ENCODE measurements at regions not wholly inside any gene's neighbourhood (a gene's known extent, or its start where the extent isn't known, plus 50 kb on each side); places are given as distances from the start of the nearest gene placed in this dataset.
"Not testable (repeated sequence)": the region's sequence is repeated elsewhere in the genome, so short reads cannot be mapped to it uniquely, and the experiment has no call there.

DNA sequence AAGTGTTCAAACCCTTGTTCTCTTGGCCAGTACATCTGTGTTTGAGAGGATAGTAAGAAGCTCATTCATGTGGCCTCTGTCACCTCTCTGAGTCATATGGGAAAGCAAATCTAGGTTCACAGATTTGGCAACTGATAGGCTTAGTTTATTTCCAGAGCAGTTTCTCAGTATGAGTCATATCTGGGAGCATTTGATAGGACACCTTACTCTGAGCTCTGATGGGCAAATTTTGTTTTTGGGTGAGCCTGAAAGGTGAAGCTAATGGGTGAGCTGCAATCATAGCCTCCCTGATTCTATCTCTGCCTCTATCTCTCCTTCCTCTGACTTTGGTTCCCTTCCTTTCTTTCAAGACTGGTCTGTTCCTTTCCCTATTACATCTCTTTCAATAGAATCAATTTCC is 134.4 kb downstream of the S1PR1 start:
- DNase-seq, result no peak

DNA sequence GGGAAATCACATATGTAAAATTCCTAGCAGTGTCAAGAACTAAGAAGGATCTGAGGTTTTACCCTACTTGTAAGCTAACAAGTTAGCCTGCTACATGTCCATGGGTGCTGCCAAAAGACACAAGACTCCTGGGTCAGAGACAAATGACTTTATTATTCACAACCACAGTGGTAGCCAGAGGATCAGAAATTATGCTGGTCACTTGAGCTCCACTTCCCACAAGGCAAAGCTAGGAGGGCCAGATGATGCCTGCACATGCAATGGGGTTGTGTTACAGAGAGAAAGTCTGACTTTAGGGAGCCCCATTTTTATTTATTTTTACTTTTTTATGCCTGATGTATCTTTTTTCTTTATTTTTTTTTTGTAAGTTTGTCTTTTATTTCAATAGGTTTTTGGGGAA is 136.8 kb downstream of the S1PR1 start:
- DNase-seq, result no peak

DNA sequence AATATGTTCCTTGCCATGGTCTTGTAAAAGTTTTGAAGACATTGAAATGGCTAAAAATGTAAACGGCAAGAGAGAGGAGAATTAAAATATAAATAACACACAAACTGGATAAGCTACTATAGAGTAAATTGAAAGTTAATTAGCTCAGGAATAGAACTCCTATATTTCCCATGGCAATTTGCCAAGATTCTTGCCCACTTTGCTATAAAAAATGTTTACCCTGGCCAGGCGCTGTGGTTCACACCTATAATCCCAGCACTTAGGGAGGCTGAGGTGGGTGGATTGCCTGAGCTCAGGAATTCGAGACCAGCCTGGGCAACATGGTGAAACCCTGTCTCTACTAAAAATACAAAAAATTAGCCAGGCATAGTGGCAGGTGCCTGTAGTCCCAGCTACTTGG is 138.6 kb downstream of the S1PR1 start:
- DNase-seq, result not testable (repeated sequence)

DNA sequence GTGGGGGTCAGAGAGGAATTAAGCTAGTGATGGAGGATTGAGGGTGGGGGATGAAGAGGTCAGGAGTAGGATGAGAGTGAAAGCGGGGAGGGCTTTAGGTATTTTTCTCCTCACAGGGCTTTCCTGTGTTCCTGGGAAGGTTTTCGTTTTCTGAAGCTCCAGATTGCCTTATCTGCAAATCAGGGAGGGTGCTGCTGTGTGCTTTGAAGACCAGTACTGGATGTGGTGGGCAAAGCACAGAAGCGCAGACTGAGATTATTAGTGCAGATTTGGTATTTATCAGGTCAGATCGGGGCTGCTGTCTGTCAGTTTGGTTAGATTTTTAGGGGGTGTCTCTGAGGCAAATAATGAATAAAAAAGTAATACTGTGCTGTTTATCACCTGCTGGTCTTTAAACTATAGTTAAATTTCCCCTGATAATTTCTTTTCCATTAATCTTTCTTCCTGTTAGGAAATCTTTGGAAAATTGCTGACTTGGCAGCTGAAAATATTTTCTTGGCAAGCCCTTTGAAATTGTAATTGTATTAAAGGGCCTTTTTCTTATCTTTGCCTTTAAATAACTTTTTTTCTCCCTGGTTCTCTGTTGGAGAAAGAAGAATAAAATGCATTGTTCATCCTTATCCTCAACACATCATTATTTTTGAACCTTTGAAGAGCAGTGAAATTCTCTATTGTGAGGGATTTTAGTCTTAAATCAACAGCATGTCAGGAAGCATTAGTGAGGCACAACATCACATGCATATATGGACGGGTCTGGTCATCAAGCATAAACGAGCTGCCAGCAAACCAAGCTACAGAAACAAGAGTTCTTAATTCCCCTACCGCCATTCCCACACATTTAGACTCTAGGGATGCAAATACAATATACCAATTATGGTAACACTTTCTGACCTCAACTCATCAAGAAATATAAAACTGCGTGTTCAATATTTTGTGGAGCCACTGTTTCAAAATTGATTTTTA is 139.6 kb downstream of the S1PR1 start:
- no peak for DNase-seq

DNA sequence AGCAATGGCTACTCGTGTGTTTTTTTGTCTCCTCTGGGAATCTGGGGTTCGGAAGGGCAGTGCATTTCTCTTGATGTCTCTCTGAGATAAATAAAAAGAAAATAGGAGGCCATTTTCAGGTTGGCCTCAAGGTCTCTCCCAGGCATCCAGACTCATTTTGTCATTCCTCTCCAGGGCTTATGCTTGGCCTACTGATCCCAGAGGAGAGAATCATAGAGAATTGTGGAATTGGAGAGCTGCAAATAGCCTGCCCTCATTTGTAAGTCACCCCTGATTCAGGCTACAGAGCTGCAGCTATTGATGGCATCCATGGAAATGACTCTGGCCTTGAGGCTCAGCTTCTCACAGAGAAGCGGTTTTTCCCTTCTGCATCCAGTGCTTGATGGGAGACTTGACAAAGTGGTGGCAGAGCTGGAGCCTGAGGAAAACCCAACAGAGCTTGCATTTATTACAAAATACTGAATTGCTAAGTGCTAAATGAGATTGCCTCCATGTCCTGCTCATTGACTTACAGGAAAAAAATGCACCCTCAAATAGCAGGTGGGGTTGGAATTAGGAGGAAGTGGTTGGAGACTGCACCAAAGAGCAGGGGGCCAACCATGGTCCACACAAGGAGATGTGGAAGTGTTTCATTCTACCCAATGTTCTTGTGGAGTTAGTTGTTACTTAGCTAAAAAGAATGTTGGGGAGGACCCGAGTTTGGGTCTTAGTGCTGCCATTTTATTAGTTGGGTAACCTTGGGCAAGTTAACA is 140.4 kb downstream of the S1PR1 start:
- DNase-seq, result no peak

DNA sequence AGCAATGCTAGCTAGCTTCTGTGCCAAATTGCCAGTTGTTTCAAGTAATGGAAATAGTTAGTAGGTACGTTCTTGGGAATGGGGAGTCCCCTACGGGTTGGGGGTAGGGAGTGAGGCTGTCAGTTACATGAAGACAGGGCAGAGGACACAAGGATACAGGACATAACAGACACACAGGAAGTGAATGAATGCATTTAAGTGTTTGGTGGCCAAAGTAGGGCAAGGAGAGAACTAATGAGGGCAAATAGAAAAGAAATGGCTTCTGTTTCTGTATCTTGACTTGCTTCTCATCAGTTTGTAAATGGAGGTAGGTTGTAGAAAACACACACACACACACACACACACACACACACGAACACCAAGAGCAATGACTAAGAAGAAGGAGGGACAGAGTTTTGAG is 142.2 kb downstream of the S1PR1 start:
- no peak for DNase-seq

DNA sequence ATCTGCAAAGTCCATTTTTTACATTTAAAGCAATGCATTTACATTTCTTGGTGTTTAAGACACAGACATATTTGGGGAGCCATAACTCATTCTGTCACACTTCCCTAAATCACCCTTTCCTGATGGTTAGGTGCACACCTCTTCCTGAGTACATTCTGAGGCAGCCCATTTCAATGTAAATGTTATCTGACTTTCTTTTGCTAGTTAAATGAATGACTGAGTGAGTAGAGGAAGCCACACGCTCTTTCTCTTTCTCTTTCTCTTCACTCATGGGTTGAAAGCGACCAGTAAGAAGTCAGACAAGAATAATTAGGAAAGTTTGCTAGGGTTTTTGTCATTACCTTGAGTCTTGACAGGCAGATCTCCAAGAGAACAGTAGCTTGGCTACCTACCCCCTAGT is 143.1 kb downstream of the S1PR1 start:
- no peak for DNase-seq

DNA sequence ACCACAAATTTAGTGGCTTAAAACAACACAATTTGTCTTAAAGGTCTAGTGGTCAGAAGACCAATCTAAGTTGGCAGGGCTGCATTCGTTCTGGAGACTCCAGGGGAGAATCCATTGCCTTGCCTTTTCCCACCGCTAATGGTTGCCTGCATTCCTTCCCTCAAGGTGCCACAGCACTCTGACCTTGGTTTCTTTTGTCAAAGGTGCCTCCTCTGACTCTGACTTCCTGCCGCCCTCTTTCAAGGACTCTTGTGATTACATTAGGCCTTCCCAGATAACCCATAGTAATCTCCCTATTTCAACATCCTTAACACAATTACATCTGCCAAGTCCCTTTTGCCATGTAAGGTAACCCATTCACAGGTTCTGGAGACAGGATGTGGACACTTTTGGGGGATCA is 145.3 kb downstream of the S1PR1 start:
- no peak for DNase-seq

DNA sequence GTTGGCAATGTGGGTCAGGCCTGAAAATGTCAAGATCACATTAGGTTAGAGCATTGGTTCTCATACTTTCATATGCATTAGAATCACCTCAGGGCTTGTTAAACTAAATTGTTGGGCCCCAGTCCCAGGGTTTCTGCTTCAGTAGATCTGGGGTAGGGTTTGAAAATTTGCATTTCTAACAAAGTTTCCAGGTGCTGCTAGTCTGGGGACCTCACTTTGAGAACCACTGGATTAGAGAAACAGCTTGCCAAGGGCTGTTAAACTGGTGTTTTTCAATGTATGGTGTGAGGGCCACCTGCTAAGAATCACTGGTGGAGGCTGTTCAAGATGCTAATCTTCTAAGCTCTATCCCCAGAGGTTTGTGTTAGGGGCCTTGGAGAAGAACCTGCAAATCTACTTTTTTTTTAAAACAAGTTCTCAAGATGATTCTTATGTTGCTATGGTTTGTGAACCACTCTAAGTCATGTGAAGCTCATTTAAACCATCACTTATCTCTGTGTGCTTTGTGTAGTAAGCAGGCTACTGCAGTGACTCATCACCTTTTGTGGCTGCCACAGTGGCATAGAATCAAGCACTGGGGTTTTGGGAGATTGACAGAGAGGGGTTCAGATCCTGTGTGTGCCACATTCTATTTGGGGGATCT is 152.2 kb downstream of the S1PR1 start:
- no peak for DNase-seq

DNA sequence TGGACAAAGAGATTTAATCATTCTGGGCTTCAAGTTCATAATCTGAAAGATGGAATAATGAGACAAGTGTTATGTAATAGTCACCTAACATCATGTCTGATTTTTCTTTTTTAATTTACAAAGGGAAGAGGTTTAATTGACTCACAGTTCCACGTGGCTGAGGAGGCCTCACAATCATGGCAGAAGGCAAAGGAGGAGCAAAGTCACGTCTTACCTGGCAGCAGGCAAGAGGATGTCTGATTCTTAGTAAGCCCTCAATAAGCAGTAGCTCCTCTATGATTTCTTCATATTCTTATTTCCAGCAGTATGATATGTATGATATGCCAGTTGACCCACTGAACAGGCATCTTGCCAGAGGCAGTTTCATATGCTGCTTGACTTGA is 152.7 kb downstream of the S1PR1 start:
- DNase-seq, result no peak

DNA sequence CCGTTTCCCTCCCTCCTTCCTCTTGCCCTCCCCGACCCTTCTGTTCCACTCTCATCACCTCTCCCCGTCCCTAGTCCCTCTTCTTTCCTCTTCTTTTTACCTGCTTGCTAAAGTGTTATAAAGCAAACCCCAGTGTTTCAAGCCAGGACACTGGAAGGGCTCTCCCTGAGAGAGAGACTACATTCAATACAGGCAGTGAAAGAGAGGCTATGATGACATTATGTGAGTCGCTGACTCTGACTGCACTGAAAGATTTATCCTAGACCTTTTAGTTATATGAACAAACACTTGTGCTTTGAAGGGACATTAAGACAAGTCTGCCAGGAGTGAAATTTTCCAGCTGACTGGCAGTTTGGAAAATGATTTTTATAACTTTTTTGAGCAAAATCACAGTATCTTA is 155.7 kb downstream of the S1PR1 start:
- DNase-seq, result no peak

DNA sequence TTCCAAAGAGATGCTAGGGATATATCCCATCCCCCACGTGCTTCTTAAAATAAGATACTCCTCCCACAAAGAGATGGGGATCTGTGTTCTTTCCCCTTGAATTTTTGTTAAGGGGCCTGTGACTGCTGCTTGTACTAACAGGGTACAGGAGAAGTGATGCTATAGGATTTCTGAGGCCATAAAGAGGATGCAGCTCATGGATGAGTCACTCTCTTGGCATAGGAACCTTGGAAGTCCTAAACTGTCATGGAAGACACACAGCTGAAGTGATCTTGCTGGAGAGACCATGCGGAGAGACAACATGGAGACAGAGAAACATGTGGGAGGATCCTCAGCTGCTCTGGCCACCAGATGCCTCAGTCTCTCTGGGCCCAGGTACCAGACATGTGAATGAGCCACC is 157.2 kb downstream of the S1PR1 start:
- DNase-seq, result no peak

DNA sequence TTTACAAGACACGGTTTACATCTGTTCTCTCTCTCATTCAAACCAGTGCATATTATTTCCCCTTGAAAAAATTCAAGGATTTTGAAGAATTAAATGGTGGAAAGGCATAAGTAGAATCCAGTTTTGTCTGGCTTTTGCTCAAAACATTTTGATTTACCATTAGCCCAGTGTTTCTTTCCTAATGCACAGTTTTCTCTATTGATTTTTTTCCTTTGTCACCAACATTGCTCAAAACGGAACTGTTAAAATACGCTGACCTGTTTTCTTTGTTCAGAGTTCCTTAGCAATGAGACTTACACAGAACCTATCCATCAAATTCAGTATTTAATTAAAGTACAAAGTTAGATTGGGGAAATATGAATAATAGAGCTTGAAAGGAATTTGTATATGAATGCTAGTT is 162.4 kb downstream of the S1PR1 start:
- DNase-seq, result no peak

DNA sequence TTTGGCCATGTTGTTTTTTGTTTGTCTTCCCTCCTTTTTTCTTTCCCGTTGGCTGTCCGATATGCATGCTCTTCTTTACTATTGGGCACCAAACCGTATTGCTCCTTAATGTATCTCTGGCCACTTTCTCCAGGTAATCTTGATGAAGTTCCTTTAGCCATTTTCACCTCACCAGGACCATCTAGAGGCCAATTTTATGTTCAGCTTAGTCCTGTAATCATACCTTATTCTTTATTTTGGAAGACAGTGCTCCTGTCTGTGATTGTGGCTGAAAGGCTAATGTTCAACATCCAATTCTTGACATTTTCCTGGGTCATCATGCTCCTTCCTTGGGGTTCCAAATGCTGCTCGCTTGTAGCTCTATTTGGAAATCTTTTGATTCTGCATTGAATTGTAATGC is 169.5 kb downstream of the S1PR1 start:
- DNase-seq, result no peak

DNA sequence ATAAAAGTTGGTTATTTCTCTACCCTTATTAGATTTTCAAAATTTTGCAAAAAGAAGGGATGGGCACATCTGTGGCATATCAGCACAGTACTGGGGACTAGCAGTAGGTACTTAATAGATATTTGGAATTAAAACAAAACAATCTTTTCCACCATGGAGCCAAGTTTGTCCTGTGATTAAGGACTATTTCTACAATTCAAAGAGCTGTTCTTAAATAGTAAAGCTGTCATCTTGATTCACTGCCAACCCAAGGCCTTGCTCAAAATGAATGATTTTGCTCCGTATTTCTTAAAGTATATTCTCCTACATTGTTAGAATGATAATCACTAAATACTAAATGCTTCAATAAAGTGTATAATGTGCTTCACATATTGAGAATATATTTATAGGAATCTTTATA is 169.9 kb downstream of the S1PR1 start:
- no peak for DNase-seq

DNA sequence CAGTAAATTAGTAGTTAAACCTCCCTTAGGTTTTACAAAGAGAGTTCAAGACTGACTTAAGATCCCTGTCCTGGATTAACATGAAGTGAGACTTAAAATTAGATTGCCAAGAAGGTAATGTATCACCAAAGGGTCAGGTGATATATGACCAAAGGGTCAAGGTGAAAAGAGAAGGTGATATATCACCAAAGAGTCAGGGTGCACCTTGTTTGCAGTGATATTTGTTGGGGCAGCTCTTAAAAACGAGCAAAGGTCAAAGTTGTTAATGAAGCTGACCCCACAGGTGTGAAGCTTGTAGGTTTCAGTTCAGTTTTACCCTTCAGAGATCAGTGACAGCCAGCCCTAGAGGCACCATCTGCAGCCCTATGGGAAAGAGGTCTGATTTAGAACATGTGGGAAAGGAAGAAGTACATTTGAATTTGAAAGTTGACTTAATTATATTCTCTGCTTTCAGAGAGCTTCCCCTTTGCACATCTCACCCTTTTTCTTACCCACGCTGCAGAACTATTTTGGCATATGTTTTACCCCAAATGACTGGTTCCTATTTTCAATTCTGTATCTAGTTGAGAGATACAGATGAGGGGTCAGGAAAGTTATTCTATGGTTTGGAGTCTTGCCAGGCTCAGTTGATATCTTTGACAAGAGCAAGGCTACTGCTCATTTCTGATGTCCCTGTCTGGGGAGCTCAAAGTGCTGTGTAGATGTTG is 170.8 kb downstream of the S1PR1 start:
- DNase-seq, result no peak

DNA sequence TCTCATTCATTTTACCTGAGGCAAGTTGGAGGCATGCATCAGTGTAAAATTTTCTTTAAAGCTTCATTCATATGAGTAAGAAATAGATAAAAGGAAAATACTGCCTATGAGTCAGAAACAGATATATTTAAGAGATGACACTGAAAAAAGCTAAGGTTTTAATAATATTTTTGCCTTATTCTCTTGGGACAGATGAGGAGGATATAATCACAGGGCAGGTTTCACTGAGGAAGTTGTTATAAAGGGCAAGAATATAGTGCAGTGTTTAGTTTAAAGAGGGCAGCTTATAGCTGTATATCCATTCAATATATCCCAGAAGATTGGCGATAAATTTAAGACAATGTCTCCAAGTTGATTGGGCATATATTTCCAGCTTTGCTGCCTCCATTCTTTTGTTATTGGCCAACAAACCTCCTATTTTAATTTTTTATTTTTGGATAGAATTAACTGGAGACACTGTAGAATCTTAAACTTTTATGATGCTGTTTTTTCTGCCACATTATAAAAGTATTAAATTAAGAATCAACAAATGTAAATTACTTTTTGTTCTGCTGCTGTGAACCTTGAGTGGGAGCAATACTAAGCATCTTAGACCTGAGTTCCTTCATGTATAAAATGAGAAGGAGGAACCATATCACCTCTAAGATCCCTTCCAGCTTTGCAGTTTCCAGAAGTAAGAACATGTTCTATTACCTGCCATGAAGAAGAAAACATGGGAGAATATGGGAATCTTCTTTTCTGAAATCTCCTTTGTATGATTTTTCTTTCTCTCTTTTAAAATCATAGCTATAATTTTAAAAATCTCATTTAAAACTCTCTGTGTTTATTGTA is 171.6 kb downstream of the S1PR1 start:
- DNase-seq, result no peak

DNA sequence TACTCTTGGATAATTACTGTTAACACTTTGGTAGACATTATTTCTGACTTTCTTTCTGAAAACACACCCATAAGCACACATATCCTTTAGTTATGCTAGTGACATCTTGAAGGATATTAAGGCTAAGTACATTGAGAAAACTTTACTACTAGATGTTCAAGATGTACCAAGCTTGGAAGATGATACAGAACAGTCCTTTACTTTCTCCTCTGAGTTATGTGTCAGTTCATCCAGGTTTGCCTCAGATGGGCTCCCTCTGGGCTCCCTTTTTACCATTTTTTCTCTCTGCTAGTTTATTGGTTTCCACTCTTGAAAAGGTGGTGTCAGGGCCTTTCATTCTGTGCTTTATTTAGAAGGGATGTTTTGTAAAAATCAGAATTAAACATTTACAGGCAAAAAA is 172.3 kb downstream of the S1PR1 start:
- no peak for DNase-seq

DNA sequence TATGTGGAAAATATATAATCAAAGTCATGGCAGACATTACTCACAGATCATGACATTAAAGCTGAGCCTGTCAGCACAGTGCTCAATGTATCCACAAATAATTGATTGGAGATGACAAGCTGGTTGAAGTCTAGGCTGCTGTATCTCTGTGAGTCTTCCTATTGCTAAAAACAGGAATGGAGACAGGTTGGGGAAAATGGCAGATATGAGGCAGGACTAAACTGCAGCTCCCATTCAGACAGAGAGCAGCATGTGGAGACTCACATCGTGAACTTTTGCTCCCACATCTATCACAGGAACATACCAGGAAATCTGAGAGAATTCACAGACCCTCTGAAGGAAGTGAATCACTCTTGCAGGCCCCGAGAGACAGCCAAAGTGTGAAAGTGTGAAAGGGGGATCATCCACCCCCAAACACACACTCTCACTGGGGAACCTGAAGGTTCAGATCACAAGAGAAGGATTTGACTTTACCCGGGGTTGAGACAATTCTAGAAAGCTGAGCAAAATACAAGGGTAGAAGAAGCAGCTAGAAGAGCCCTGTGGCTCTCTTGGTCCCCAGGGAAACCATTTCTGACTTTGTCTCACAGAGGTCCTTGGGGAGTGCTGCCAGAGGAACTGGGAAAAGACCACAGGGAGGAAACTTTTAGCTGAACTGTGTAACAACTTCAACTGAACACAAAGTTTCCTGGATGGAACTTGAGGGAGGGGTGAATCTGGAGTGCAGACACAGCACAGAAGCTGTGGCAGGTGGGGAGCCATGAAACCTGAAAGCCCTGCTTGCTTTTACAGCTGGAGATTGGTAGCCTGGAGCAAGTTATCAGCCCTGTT is 173.4 kb downstream of the S1PR1 start:
- no peak for DNase-seq

DNA sequence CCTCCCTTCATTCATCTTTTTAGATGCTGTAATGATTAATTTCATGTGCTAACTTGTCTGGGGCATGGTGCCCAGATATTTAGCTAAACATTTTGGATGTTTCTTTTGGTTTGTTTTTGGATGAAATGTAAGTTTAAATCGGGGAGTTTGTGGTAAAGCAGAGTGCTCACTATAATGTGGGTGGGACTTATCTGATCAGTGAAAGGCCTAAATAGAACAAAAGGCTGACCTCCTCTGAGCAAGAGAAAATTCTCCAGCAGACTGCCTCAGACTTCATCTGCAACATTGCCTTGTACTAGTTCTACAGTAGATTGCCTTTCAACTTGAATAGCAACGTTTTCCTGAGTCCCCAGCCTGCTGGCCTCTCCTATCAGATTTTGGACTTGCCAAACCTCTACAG is 183.6 kb downstream of the S1PR1 start:
- DNase-seq, result no peak

DNA sequence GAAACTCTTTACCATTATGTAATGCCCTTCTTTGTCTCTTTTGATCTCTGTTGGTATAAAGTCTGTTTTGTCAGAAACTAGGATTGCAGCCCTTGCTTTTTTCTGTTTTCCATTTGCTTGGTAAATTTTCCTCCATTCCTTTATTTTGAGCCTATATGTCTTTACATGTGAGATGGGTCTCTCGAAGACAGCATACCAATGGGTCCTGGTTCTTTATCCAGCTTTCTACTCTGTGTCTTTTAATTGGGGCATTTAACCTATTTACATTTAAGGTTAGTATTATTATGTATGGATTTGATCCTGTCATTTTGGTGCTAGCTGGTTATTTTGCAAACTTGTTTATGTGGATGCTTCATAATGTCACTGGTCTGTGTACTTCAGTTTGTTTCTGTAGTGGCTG is 191.3 kb downstream of the S1PR1 start:
- DNase-seq, result not testable (repeated sequence)
